IMR-90 (cell line): ENCODE measurements at regions not wholly inside any gene's neighbourhood (a gene's known extent, or its start where the extent isn't known, plus 50 kb on each side); places are given as distances from the start of the nearest gene placed in this dataset.

ENCODE experiments used
- ATAC-seq: fragments of 200-7000 bp; cut with Tn5 transposase; 2 replicates; pipeline ENCODE4 v1.9.1; 2020; ENCODE audit warnings: low read depth, mild to moderate bottlenecking, moderate library complexity
- BruUV-seq: library from RNA; stranded (reverse); fragments of 400-500 nt; replicated peaks from 2 replicates; lab custom pipeline; 2021; lab: Mats Ljungman, UMichigan
- CTCF ChIA-PET: fragments of 300-600 bp; formaldehyde crosslinking; extraction: SDS; loops from one replicate; lab custom pipeline; 2021; ENCODE audit warnings: antibody characterized with exemption; lab: Yijun Ruan, JAX
- POLR2A ChIA-PET: fragments of 300-600 bp; sonication (Branson Sonifier 250); formaldehyde crosslinking; loops from one replicate; lab custom pipeline; 2022; ENCODE audit warnings: antibody characterized with exemption; ENCODE audit not compliant: unreplicated experiment; lab: Charles Lee
- DNase-seq: peaks from one replicate; pipeline ENCODE4 v3.0.0; 2013
- H2AFZ ChIP-seq: replicated peaks from 2 replicates; pipeline ENCODE3; 2013; ENCODE audit warnings: low read length, mild to moderate bottlenecking; ENCODE audit not compliant: poor library complexity
- H2AK5ac ChIP-seq: 2 replicates; pipeline ENCODE4 v1.6.1; 2013; ENCODE audit warnings: low read depth, low read length, inconsistent platforms
- H2AK9ac ChIP-seq: replicated peaks from 2 replicates; pipeline ENCODE3; 2013; ENCODE audit warnings: mild to moderate bottlenecking, low read depth, low read length, moderate library complexity; ENCODE audit not compliant: poor library complexity
- H2BK120ac ChIP-seq: 2 replicates; pipeline ENCODE4 v1.6.1; 2013; ENCODE audit warnings: low read depth, low read length, inconsistent platforms
- H2BK15ac ChIP-seq: 3 replicates; pipeline ENCODE4 v1.6.1; 2013; ENCODE audit warnings: low read depth, low read length, inconsistent platforms
- H2BK20ac ChIP-seq: 2 replicates; pipeline ENCODE4 v1.6.1; 2013; ENCODE audit warnings: low read depth, mild to moderate bottlenecking, inconsistent platforms, low read length, moderate library complexity
- H2BK5ac ChIP-seq: 2 replicates; pipeline ENCODE4 v1.6.1; 2013; ENCODE audit warnings: mild to moderate bottlenecking, low read depth, low read length, inconsistent platforms; ENCODE audit not compliant: poor library complexity, severe bottlenecking
- H3K14ac ChIP-seq: replicated peaks from 2 replicates; pipeline ENCODE4 v1.6.1; 2013; ENCODE audit warnings: low read depth, low read length, inconsistent platforms
- H3K18ac ChIP-seq: 2 replicates; pipeline ENCODE4 v1.6.1; 2013; ENCODE audit warnings: low read depth, low read length, control low read depth
- H3K23ac ChIP-seq: 2 replicates; pipeline ENCODE4 v1.6.1; 2013; ENCODE audit warnings: low read depth, low read length, inconsistent platforms
- H3K27ac ChIP-seq: 2 replicates; pipeline ENCODE4 v1.5.1; 2013; ENCODE audit warnings: mild to moderate bottlenecking, control low read depth, low read length; ENCODE audit not compliant: insufficient read depth
- H3K27me3 ChIP-seq: 2 replicates; pipeline ENCODE4 v1.6.1; 2013; ENCODE audit warnings: low read length; ENCODE audit not compliant: control insufficient read depth, insufficient read depth
- H3K36me3 ChIP-seq: 2 replicates; pipeline ENCODE4 v1.6.1; 2013; ENCODE audit warnings: low read length, mixed read lengths; ENCODE audit not compliant: control insufficient read depth, insufficient read depth
- H3K4ac ChIP-seq: 2 replicates; pipeline ENCODE4 v1.6.1; 2013; ENCODE audit warnings: low read depth, low read length, inconsistent platforms
- H3K4me1 ChIP-seq: 2 replicates; pipeline ENCODE4 v1.6.1; 2013; ENCODE audit warnings: low read length, mixed read lengths; ENCODE audit not compliant: control insufficient read depth, insufficient read depth
- H3K4me2 ChIP-seq: 2 replicates; pipeline ENCODE4 v1.6.1; 2013; ENCODE audit warnings: low read depth, mild to moderate bottlenecking, control low read depth, low read length, moderate library complexity
- H3K4me3 ChIP-seq: 2 replicates; pipeline ENCODE4 v1.5.1; 2013; ENCODE audit warnings: low read depth, mild to moderate bottlenecking, control low read depth, low read length, moderate library complexity; ENCODE audit not compliant: insufficient read depth
- H3K56ac ChIP-seq: 2 replicates; pipeline ENCODE4 v1.6.1; 2013; ENCODE audit warnings: low read length, inconsistent platforms; ENCODE audit not compliant: insufficient read depth; ENCODE audit errors: extremely low read depth
- H3K79me1 ChIP-seq, 2 experiments: 2 replicates each; pipeline ENCODE4 v1.6.1; 2013; ENCODE audit warnings: low read length in 2 of 2, inconsistent platforms in 1 of 2, low read depth in 1 of 2
- H3K9ac ChIP-seq: 2 replicates; pipeline ENCODE4 v1.6.1; 2013; ENCODE audit warnings: low read depth, low read length, control low read depth
- H3K9me1 ChIP-seq: 2 replicates; pipeline ENCODE4 v1.6.1; 2013; ENCODE audit warnings: low read length, inconsistent platforms; ENCODE audit not compliant: insufficient read depth
- H3K9me3 ChIP-seq: 2 replicates; pipeline ENCODE4 v1.6.1; 2013; ENCODE audit warnings: low read length; ENCODE audit not compliant: control insufficient read depth, insufficient read depth
- H4K20me1 ChIP-seq: 2 replicates; pipeline ENCODE4 v1.6.1; 2013; ENCODE audit warnings: low read length, inconsistent platforms; ENCODE audit not compliant: insufficient read depth
- H4K5ac ChIP-seq: 2 replicates; pipeline ENCODE4 v1.6.1; 2013; ENCODE audit warnings: mild to moderate bottlenecking, low read depth, low read length, control low read depth
- H4K8ac ChIP-seq, 2 experiments: 2 replicates each; pipeline ENCODE4 v1.6.1; 2013; ENCODE audit warnings: low read depth in 2 of 2, low read length in 2 of 2, control low read depth in 1 of 2, inconsistent platforms in 1 of 2
- H4K91ac ChIP-seq: 2 replicates; pipeline ENCODE4 v1.6.1; 2013; ENCODE audit warnings: low read depth, low read length, inconsistent platforms; ENCODE audit not compliant: insufficient read depth
- CTCF ChIP-seq: conservative IDR thresholded peaks from 2 replicates; pipeline ENCODE4 v1.5.1; 2012; ENCODE audit warnings: mild to moderate bottlenecking, low read depth, low read length, improper control_type of control experiment
- FOS ChIP-seq: fragments of 150-350 bp; IDR thresholded peaks from 2 replicates; pipeline ENCODE4 v1.6.1; 2016; ENCODE audit warnings: low read depth, low read length
- RAD21 ChIP-seq: IDR thresholded peaks from 2 replicates; pipeline ENCODE4 v1.6.1; 2012; ENCODE audit warnings: low read length, improper control_type of control experiment
- SMC3 ChIP-seq: fragments of 150-350 bp; IDR thresholded peaks from 2 replicates; pipeline ENCODE4 v1.6.1; 2016; ENCODE audit warnings: low read depth, mild to moderate bottlenecking, antibody characterized with exemption, low read length, moderate library complexity
- WGBS, 2 experiments: methylation state at CpG; one replicate each; pipeline versions ENCODE4 v1.1.5 to v1.1.7; 2013; ENCODE audit warnings: missing lambda C conversion rate in 2 of 2; ENCODE audit not compliant: insufficient read length in 1 of 2; ENCODE audit errors: extremely low coverage in 2 of 2; 5-methylcytosine and 5-hydroxymethylcytosine counted together
- dilution Hi-C: fragments of 300-500 bp; cut with HindIII; formaldehyde crosslinking; loops from one replicate; pipeline ENCODE4 v1.14.3; 2018; ENCODE audit warnings: low sequenced_read_pairs; ENCODE audit not compliant: unreplicated experiment
- in situ Hi-C: fragments of 300-500 bp; cut with MboI; formaldehyde crosslinking; loops from 3 replicates; pipeline ENCODE4 v1.14.3; 2019; ENCODE audit warnings: low sequenced_read_pairs, inconsistent platforms, mixed read lengths
- intact Hi-C: fragments of 100-400 bp; cut with micrococcal nuclease; formaldehyde crosslinking; loops from 2 replicates; pipeline ENCODE4 v1.10.0; 2022
- TF ChIP-seq, protein P1 (sequence below): fragments of 150-350 bp; IDR thresholded peaks from 2 replicates; pipeline ENCODE4 v1.6.1; 2016; ENCODE audit warnings: low read depth, mild to moderate bottlenecking, low read length, moderate library complexity, borderline replicate concordance

GRCh38 chr5:141788296-141788970 lies 89.8 kb downstream of the PCDH1 start:
- no peak overlapping the region for H2AK9ac ChIP-seq
- no TSS peak for BruUV-seq
- no peak overlapping the region for H3K23ac ChIP-seq
- dilution Hi-C loops = no loop called here
- no peak overlapping the region for H3K14ac ChIP-seq
- intact Hi-C loops = no loop called here
- H4K20me1 ChIP-seq = no peaks in the 10 kb centered on the region
- no peak overlapping the region for H3K27ac ChIP-seq
- no peak overlapping the region for H4K8ac ChIP-seq
- H3K36me3 ChIP-seq = no peaks in the 10 kb centered on the region
- H3K18ac ChIP-seq = no peak overlapping the region
- no peak overlapping the region for H2AFZ ChIP-seq
- H3K56ac ChIP-seq = no peak overlapping the region
- H3K4me1 ChIP-seq = no peaks in the 10 kb centered on the region
- H3K79me1 ChIP-seq = no peaks in the 10 kb centered on the region
- no peak overlapping the region for H4K5ac ChIP-seq
- H3K27me3 ChIP-seq = peaks cover 71% of the 10 kb centered on the region
- ATAC-seq (no peak), DNase-seq (no peak)
- in situ Hi-C loops = no loop called here
- TF ChIP-seq, protein P1, sequence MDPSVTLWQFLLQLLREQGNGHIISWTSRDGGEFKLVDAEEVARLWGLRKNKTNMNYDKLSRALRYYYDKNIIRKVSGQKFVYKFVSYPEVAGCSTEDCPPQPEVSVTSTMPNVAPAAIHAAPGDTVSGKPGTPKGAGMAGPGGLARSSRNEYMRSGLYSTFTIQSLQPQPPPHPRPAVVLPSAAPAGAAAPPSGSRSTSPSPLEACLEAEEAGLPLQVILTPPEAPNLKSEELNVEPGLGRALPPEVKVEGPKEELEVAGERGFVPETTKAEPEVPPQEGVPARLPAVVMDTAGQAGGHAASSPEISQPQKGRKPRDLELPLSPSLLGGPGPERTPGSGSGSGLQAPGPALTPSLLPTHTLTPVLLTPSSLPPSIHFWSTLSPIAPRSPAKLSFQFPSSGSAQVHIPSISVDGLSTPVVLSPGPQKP = no peak
- TF ChIP-seq RAD21 (no peak), CTCF (no peak), SMC3 (no peak), FOS (no peak)
- H2AK5ac ChIP-seq = no peak overlapping the region
- H3K9me3 ChIP-seq = no peaks in the 10 kb centered on the region
- no peaks in the 10 kb centered on the region for H3K9me1 ChIP-seq
- no peak overlapping the region for H2BK120ac ChIP-seq
- no peak overlapping the region for H4K91ac ChIP-seq
- H2BK5ac ChIP-seq = no peak overlapping the region
- H2BK15ac ChIP-seq = no peak overlapping the region
- H2BK20ac ChIP-seq = no peak overlapping the region
- H3K9ac ChIP-seq = no peak overlapping the region
- ChIA-PET CTCF (no interaction called here), POLR2A (no interaction called here)
- no peak overlapping the region for H3K4me2 ChIP-seq
- H3K4me3 ChIP-seq = no peak overlapping the region
- H3K4ac ChIP-seq = no peak overlapping the region
- WGBS, 2 experiments = 33% methylated on average over 5 of the region's 6 CpGs; no CpG with 5 or more reads in 1 of the 2 experiments
